GM23338 (cell line): ENCODE measurements at regions not wholly inside any gene's neighbourhood (a gene's known extent, or its start where the extent isn't known, plus 50 kb on each side); places are given as distances from the start of the nearest gene placed in this dataset.

Source experiments
- ATAC-seq: fragments of 200-7000 bp; cut with Tn5 transposase; 3 replicates; pipeline ENCODE4 v1.9.1; 2020
- DNase-seq: peaks from one replicate; pipeline ENCODE4 v3.0.0-alpha.2; 2015; ENCODE audit warnings: low spot score
- H2AFZ ChIP-seq: fragments of 200-600 bp; sonication (generic); 2 replicates; pipeline ENCODE4 v1.8.0; 2016; ENCODE audit warnings: antibody characterized with exemption, mild to moderate bottlenecking, moderate library complexity
- H3F3A ChIP-seq: fragments of 200-600 bp; sonication (generic); replicated peaks from 2 replicates; pipeline ENCODE4 v1.8.0; 2017; ENCODE audit warnings: antibody characterized with exemption, mixed run types, low read depth
- H3K27ac ChIP-seq: fragments of 200-600 bp; sonication (generic); 2 replicates; pipeline ENCODE4 v1.6.1; 2016; ENCODE audit warnings: low read depth
- H3K27me3 ChIP-seq: fragments of 200-600 bp; sonication (generic); 2 replicates; pipeline ENCODE4 v1.8.0; 2016; ENCODE audit warnings: mild to moderate bottlenecking, mixed run types, moderate library complexity; ENCODE audit not compliant: insufficient read depth
- H3K36me3 ChIP-seq: fragments of 200-600 bp; sonication (generic); 2 replicates; pipeline ENCODE4 v1.8.0; 2016; ENCODE audit warnings: mild to moderate bottlenecking; ENCODE audit not compliant: insufficient read depth
- H3K4me1 ChIP-seq: fragments of 200-600 bp; sonication (generic); 2 replicates; pipeline ENCODE4 v1.8.0; 2016; ENCODE audit warnings: mild to moderate bottlenecking, moderate library complexity; ENCODE audit not compliant: insufficient read depth
- H3K4me2 ChIP-seq: fragments of 200-600 bp; sonication (generic); 2 replicates; pipeline ENCODE4 v1.7.1; 2017; ENCODE audit warnings: mixed run types
- H3K4me3 ChIP-seq: fragments of 200-600 bp; sonication (generic); 2 replicates; pipeline ENCODE4 v1.6.1; 2016; ENCODE audit warnings: mixed run types
- H3K79me2 ChIP-seq: fragments of 200-600 bp; sonication (generic); replicated peaks from 2 replicates; pipeline ENCODE4 v1.8.0; 2017; ENCODE audit warnings: mild to moderate bottlenecking; ENCODE audit not compliant: insufficient read depth
- H3K9me2 ChIP-seq: fragments of 200-600 bp; sonication (generic); 2 replicates; pipeline ENCODE4 v1.8.0; 2017; ENCODE audit not compliant: insufficient read depth
- H4K20me1 ChIP-seq: fragments of 200-600 bp; sonication (generic); replicated peaks from 2 replicates; pipeline ENCODE4 v1.8.0; 2017; ENCODE audit warnings: mild to moderate bottlenecking; ENCODE audit not compliant: insufficient read depth
- H3K27ac Mint-ChIP-seq: 2 replicates; pipeline ENCODE4 v1.8.0; 2020; ENCODE audit warnings: inconsistent platforms, mild to moderate bottlenecking, moderate library complexity, mixed read lengths
- H3K27me3 Mint-ChIP-seq: 3 replicates; pipeline ENCODE4 v1.8.0; 2022; ENCODE audit warnings: low read depth, mild to moderate bottlenecking, moderate library complexity, mixed read lengths, inconsistent platforms; ENCODE audit not compliant: insufficient read depth, poor library complexity
- H3K36me3 Mint-ChIP-seq: 3 replicates; pipeline ENCODE4 v1.8.0; 2021; ENCODE audit warnings: low read depth, mild to moderate bottlenecking, inconsistent platforms, moderate library complexity, mixed read lengths
- H3K4me1 Mint-ChIP-seq: 3 replicates; pipeline ENCODE4 v1.8.0; 2020; ENCODE audit warnings: mild to moderate bottlenecking, inconsistent platforms, mixed read lengths
- H3K4me3 Mint-ChIP-seq: 3 replicates; pipeline ENCODE4 v1.8.0; 2021; ENCODE audit warnings: moderate library complexity, mild to moderate bottlenecking, inconsistent platforms, mixed read lengths
- H3K9me3 Mint-ChIP-seq: 3 replicates; pipeline ENCODE4 v1.8.0; 2020; ENCODE audit warnings: moderate library complexity, mild to moderate bottlenecking, inconsistent platforms, mixed read lengths
- CREB1 ChIP-seq: fragments of 250-450 bp; sonication (Bioruptor Pico); IDR thresholded peaks from 2 replicates; pipeline ENCODE4 v1.5.0; 2020; ENCODE audit warnings: low read depth, mild to moderate bottlenecking, moderate library complexity
- EZH2phosphoT487 ChIP-seq: fragments of 200-600 bp; sonication (generic); IDR thresholded peaks from one replicate; pipeline ENCODE4 v1.8.1; 2018; ENCODE audit warnings: antibody characterized with exemption; ENCODE audit not compliant: unreplicated experiment
- JUNB ChIP-seq: IDR thresholded peaks from one replicate; pipeline ENCODE4 v1.6.1; 2016; ENCODE audit warnings: antibody characterized with exemption; ENCODE audit not compliant: unreplicated experiment
- NANOG ChIP-seq: IDR thresholded peaks from 2 replicates; pipeline ENCODE4 v1.6.1; 2016; ENCODE audit warnings: antibody characterized with exemption, borderline replicate concordance
- REST ChIP-seq: IDR thresholded peaks from one replicate; pipeline ENCODE4 v1.6.1; 2018; ENCODE audit warnings: antibody characterized with exemption; ENCODE audit not compliant: unreplicated experiment
- STAT1 ChIP-seq: IDR thresholded peaks from one replicate; pipeline ENCODE4 v1.6.1; 2016; ENCODE audit warnings: antibody characterized with exemption; ENCODE audit not compliant: unreplicated experiment
- ZNF114 ChIP-seq: fragments of 250-450 bp; sonication (Bioruptor Pico); IDR thresholded peaks from 2 replicates; pipeline ENCODE4 v1.5.0; 2020; ENCODE audit warnings: mild to moderate bottlenecking, moderate library complexity
- ZNF462 ChIP-seq: fragments of 250-450 bp; sonication (Bioruptor Pico); IDR thresholded peaks from 2 replicates; pipeline ENCODE4 v1.5.0; 2020; ENCODE audit warnings: mild to moderate bottlenecking, moderate library complexity
- TF ChIP-seq, protein P1 (sequence below), 2 experiments: fragments of 200-600 bp in 1 of 2; sonication (generic) in 1 of 2; conservative IDR thresholded peaks; 2 replicates each; pipeline versions ENCODE4 v1.5.1 to v1.6.1; 2016 to 2017; ENCODE audit warnings: antibody characterized with exemption in 2 of 2, low read depth in 2 of 2, mild to moderate bottlenecking in 2 of 2, moderate library complexity in 1 of 2
- TF ChIP-seq, protein P2 (sequence below): IDR thresholded peaks from 2 replicates; pipeline ENCODE4 v1.6.1; 2016; ENCODE audit warnings: antibody characterized with exemption

GRCh38 chr9:81162361-81162760 is 527.0 kb downstream of the TLE1 start:
- peaks cover 7% of the 10 kb centered on the region for H3K9me3 Mint-ChIP-seq
- no peak overlapping the region; the same call in 1 of the 2 replicates for H2AFZ ChIP-seq
- H3K9me2 ChIP-seq, result peaks cover 8% of the 10 kb centered on the region; the same call in 1 of the 2 replicates
- H3F3A ChIP-seq, result no peaks in the 10 kb centered on the region
- no peak for ATAC-seq
- H3K4me1 Mint-ChIP-seq, result no peaks in the 10 kb centered on the region; the same call in 2 of the 3 replicates
- no peak overlapping the region for H3K4me3 ChIP-seq
- H3K27me3 Mint-ChIP-seq, result peaks cover 2% of the 10 kb centered on the region
- no peak for DNase-seq
- H4K20me1 ChIP-seq, result no peaks in the 10 kb centered on the region
- H3K36me3 Mint-ChIP-seq, result no peaks in the 10 kb centered on the region
- no peaks in the 10 kb centered on the region for H3K27me3 ChIP-seq
- H3K4me2 ChIP-seq, result no peak overlapping the region
- H3K4me3 Mint-ChIP-seq, result no peak overlapping the region
- no peak for TF ChIP-seq STAT1
- TF ChIP-seq, protein P1, sequence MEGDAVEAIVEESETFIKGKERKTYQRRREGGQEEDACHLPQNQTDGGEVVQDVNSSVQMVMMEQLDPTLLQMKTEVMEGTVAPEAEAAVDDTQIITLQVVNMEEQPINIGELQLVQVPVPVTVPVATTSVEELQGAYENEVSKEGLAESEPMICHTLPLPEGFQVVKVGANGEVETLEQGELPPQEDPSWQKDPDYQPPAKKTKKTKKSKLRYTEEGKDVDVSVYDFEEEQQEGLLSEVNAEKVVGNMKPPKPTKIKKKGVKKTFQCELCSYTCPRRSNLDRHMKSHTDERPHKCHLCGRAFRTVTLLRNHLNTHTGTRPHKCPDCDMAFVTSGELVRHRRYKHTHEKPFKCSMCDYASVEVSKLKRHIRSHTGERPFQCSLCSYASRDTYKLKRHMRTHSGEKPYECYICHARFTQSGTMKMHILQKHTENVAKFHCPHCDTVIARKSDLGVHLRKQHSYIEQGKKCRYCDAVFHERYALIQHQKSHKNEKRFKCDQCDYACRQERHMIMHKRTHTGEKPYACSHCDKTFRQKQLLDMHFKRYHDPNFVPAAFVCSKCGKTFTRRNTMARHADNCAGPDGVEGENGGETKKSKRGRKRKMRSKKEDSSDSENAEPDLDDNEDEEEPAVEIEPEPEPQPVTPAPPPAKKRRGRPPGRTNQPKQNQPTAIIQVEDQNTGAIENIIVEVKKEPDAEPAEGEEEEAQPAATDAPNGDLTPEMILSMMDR (conservative IDR thresholded peaks at IDR 0.05; ENCODE audit: low read depth in 2 of 2), result no peak
- TF ChIP-seq REST, result no peak
- TF ChIP-seq, protein P2, sequence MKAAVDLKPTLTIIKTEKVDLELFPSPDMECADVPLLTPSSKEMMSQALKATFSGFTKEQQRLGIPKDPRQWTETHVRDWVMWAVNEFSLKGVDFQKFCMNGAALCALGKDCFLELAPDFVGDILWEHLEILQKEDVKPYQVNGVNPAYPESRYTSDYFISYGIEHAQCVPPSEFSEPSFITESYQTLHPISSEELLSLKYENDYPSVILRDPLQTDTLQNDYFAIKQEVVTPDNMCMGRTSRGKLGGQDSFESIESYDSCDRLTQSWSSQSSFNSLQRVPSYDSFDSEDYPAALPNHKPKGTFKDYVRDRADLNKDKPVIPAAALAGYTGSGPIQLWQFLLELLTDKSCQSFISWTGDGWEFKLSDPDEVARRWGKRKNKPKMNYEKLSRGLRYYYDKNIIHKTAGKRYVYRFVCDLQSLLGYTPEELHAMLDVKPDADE, result no peak
- no peak for TF ChIP-seq NANOG
- no peak for TF ChIP-seq JUNB
- TF ChIP-seq EZH2phosphoT487, result no peak
- TF ChIP-seq CREB1, result no peak
- TF ChIP-seq ZNF462 (CRISPR knock-in tag), result no peak
- TF ChIP-seq ZNF114 (CRISPR knock-in tag), result no peak
- 0 out of 2 replicates have a peak overlapping the region, but pooled peaks have one; percentile 31 for H3K27ac Mint-ChIP-seq
- no peak overlapping the region for H3K27ac ChIP-seq
- H3K36me3 ChIP-seq, result no peaks in the 10 kb centered on the region
- no peaks in the 10 kb centered on the region for H3K4me1 ChIP-seq
- H3K79me2 ChIP-seq, result no peaks in the 10 kb centered on the region
